GM12874 (cell line): ENCODE measurements at regions not wholly inside any gene's neighbourhood (a gene's known extent, or its start where the extent isn't known, plus 50 kb on each side); places are given as distances from the start of the nearest gene placed in this dataset.

Experiments
- CTCF ChIP-seq: IDR thresholded peaks from 2 replicates; pipeline ENCODE4 v1.5.1; 2011; ENCODE audit warnings: low read depth, mild to moderate bottlenecking, control low read depth, low read length, moderate library complexity; ENCODE audit not compliant: insufficient read depth

GRCh38 chr10:125231813-125232475 lies 71.6 kb upstream of the CTBP2 start:
- TF ChIP-seq CTCF, result no peak

- no peak for TF ChIP-seq CTCF
Observed at GRCh38 chr10:125231116-125231812, 70.9 kb upstream of the CTBP2 start.

- no peak for TF ChIP-seq CTCF
Observed at GRCh38 chr10:125230251-125230650, 69.9 kb upstream of the CTBP2 start.

GRCh38 chr10:125227546-125227945 lies 67.2 kb upstream of the CTBP2 start:
- TF ChIP-seq CTCF, result no peak

GRCh38 chr10:125226823-125227222 lies 66.5 kb upstream of the CTBP2 start:
- no peak for TF ChIP-seq CTCF

GRCh38 chr10:125226005-125226404 lies 65.6 kb upstream of the CTBP2 start:
- TF ChIP-seq CTCF, result no peak

GRCh38 chr10:125225051-125225450 lies 64.7 kb upstream of the CTBP2 start:
- TF ChIP-seq CTCF, result no peak
